DMS53 treated with DMSO at 0.1 percent for 48 hours (cell line): ENCODE measurements at regions not wholly inside any gene's neighbourhood (a gene's known extent, or its start where the extent isn't known, plus 50 kb on each side); places are given as distances from the start of the nearest gene placed in this dataset.
A peak's percentile ranks its signal among the peaks of the same experiment; 100 is the strongest.

Source experiments
- DNase-seq: peaks from one replicate; lab custom pipeline; 2025; ENCODE audit not compliant: unreplicated experiment; lab: John Stamatoyannopoulos, UW

DNA sequence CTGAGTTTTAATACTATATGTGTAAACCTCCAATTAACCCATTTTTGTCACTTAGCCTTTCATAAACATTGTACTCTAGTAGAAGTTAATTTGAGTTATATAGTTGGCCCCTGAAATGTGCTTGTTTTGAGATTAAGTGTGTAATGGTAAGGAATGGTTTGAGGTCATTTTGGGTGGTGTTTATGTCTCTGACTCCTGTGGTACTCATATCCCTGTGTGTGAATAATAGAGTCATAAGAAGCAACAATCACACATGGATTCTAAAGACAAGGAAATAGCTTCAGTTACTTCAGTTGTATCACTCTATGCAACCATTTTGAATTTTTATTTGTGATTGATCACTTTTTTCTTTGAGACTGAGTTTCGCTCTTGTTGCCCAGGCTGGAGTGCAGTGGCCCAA, 408.5 kb downstream of the MFSD1 start:
- DNase-seq, result no peak

DNA sequence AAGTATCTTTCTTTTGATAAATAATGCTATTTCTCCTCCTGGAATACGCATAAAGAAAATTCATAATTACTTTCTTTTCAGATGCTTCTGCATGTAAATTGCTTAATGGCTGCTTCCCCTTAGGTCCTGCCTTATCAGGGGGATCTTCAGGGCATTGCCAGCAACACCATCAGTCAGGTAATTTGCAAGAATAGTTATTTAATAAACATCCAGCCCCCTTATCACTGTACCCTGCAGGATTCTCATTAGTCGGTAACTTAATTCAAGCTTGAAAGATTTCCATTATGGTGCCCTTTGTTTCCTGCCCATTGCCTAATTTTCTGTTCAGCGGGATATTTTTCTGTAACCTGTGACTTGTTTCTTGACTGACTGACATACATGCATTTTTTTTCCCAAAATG, 414.5 kb downstream of the MFSD1 start:
- no peak for DNase-seq

DNA sequence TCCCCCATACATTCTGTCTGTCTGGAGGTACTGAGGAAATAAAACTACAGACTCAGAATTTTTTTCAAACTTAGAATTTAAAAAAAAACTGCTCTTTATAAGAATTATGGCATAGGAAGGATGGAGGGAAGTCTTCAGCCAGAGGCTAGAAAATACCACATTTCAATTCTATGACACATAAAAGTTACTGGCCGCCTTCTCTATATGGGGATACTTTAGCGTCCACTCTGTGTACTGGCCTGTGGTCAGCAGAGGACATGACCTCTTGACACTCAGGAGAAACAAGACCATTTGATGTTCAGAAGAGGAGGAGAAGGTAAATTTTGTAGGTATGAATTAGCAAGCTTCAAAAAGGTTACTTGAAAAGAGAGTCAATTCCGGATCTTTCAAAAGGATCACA, 417.4 kb downstream of the MFSD1 start:
- no peak for DNase-seq

- no peak for DNase-seq
These were observed 419.5 kb downstream of the MFSD1 start for GRCh38 chr3:159221335-159221734.

DNA sequence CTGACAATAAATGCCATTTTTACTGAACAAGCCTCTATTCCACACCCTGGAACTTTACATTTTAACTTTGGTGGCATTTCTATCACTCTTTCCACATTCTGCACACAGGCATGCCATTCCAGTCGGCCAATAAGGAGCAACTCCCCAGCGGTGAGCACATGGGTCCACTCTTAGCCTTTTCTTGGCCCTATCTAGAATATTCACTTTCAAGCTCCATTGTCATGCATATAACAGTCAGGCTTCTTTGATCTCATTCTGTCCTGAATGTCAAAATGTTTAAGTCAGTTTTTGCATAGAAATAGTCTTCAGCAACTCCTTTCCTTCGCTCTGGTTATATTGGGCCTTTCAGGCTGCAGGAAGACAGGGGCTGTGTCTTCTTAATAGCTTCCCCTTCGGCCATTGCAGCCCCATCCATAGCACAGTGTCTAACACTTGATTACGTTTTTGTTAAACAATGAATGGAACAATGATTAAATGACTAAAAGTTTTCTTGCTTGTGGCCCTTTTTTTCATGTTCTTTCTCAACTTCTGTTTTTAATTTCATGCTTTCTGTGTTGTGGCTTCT, 427.3 kb downstream of the MFSD1 start:
- no peak for DNase-seq

DNA sequence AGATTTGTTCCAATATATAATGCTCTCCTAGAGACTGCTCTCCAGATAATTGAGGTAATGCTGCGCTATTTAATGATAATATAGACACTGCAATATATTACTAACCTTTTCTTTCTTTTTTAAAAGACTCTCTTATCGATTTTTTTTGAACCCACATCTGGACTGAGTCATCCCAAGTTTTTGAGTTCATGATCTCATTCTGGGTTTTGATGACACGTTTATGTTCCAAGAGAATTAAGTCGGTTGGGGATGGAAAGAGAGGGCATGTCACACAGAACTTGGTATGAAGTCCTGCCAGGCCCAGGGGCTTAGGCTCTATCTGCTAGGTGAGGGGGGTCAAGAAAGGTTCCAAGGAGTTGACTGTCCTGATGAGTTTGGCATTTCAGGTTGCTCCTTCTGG, 431.1 kb downstream of the MFSD1 start:
- no peak for DNase-seq

DNA sequence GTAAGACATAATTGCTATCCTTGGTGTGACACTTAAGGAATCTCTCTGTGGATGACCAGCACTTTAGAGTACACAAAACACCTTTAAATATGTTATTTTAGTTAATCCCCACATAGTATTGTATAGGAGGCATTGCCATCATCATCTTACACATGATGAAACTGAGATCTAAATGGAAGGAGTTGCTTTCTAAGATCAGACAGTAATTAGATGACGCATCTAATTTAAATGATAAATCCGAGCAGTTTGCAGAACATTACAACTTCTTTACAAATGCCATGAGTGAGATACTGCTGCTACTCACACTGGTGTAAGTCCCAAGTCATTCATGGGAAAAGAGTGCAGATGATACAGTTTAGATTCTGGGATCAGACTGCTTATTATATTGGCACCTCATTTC, 431.9 kb downstream of the MFSD1 start:
- DNase-seq, result no peak

DNA sequence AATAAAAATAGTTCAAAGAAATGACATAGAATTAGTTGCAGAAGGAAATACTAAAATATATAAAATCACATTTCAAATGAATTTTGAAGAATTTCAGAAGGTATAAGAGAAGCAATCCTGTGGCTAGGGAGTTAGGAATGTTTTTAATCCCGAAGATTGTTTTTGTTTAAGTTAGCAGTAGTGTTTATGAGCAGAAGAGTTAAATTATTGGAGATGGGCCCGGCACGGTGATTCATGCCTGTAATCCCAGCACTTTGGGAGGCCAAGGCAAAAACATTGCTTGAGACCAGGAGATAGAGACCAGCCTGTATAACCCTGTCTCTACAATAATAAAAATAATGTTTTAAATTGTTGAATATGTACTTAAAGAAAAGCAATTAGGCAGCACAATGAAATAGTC, 432.5 kb downstream of the MFSD1 start:
- no peak for DNase-seq

GRCh38 chr3:159236321-159236720, 434.5 kb downstream of the MFSD1 start:
- DNase-seq, result no peak

DNA sequence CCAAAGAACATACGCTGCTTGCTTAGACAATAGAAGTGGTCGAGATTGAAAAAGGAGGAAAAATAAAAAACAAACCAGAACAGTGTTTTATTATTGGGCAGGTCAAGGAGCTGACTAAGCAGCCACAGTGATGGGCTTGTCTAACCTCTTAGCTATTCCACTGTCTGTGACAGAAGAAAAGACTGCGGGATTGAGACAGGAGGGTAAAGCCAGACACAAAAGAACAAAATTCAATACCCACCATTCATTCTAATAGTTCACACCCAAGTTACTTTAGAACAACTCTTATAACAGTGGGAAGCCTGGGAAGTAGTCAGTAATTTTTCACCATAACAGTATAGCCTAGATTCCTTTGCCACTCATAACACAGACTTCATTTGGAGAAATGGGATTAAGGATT, 435.4 kb downstream of the MFSD1 start:
- no peak for DNase-seq

DNA sequence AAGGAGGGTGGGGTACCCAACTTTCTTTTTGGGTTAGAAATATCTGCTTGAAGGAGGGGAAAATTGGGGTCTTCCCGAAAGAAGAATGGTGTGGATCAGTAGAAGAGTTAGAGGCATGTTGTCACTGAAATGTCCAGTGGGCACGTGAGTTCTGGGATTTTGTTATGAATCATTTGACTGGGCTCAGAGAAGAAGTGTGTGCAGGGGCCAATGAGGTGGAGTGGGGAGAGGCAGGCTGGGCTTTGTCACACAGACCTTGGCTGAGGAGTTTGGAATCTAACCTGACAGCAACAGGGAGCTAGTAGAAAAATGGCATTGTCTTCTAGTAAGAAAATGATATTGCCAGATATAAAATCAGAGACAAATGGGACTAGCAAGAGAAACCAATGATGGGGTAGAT, 436.8 kb downstream of the MFSD1 start:
- DNase-seq, result no peak

DNA sequence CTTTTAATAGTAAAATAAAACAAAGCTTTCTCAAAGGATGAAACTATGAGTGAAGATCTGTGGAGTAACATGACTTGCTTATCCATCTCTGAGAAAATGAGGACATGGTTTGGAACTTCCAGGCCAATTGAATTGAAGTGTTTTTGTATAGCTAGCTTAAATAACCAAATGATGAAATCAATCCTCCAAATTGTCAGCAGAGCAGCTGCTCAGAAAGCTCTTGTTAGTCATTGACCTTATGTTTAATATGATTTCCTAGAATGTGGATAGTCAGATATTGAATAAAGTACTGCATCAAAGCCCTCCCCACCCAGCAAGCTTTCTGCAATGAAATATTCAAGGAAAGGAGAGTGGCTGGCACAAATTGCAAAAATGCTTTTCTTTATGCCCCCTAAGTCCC, 437.2 kb downstream of the MFSD1 start:
- DNase-seq, result no peak

DNA sequence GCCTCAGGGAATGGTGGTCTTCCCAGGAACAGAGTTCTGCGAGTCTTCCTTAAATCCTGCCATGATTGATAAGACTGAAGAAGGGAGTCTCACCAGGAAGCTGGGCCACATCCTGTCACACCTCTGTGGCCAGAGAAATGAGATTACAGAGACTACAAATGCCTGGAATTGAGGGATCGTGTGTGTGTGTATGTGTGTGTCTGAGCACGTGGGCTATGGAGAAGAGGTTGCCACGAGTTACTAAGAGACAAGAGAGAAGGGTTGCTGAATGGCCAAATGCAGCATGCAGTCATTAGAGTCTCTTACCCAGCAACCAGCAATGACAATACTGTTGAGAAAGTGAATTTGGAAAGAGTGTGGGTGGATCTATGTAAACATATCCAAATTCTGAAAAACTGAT, 443.1 kb downstream of the MFSD1 start:
- no peak for DNase-seq

DNA sequence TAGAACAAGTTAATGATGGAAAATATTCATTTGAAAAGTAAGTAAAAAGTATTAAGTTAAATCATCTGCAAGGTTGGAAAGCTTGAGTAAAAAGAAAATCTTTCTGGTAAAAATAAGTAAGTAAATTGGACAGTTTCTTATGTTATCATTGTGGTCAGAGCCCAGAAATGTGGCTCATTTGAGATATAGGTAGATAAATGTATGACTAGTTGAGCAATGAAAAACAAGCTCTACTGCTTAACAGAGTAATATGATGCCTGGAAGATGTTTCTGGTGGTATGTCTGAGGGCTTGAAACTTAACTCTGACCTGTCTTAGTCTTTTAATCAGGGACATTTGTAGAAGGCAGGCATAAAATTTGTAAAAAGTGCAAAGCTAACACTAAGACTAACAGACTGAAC, 444.0 kb downstream of the MFSD1 start:
- no peak for DNase-seq

DNA sequence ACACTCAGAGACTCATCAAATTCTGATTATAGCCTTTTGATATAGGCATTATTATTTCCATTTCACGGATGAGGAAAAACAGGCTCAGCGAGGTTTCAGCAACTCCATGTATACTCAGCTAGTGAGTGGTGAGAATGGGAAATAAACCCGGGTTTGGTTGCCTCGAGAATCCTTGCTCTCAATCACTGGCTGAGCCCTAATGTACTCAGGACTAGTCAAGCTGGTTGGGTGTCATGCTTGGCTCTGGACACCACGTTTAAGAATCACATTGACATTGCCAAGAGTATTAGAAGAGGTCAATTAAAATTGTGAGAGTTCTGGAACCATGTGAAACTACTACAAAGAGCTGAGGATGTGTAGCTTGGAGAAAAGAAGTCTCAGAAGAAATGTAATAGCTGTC, 444.5 kb downstream of the MFSD1 start:
- DNase-seq, result no peak

DNA sequence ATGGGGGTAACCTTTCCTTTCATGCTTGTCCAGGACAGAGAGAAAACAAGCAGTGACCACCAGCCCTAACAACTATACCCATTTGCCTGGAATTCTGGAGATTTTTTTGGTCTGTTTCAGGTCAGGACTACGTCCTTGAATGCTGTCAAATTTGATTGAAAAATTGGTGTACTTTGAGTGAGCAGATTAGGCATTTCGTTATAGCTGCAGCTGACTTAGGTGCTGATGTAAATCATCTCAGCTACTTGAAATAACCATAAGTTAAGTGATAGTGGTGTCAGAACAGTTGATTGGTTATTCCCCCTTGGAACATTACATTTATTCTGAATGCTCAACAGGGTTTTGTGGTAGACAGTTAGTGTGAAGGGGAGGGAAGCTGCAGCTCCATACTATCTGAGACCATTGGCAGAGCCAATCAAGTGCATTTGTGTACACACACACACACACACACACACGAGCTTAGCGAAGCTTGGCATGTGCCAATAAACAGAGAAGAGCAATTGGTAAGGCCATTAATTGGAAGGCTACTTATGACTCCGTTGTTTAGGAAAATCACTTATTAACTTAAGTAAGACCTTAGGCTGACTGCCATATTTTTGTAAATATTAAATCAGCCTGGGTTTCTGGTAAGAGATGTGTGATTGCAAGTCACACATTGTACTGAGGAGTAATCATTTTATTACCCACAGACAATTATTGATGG, 447.8 kb downstream of the MFSD1 start:
- no peak for DNase-seq

- no peak for DNase-seq
These were observed 449.1 kb downstream of the MFSD1 start for GRCh38 chr3:159250961-159251360.

DNA sequence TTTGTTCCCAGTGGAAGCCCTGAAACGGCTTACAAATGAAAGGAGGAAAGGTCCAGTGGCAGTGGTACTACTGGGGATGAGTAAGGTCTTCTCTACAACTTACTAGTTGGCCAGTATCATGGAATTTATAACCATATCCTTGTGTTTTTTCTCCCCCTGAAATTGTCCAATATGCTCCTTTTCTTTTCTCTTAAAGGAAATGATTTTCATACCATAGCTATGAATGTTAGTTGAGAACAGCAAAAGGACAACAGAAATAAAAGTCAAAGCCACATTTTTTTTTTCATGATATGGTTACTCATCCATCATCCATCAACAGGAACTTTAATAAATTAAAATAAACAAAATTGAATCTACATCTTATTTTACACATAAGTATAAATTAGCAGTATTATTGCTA, 450.4 kb downstream of the MFSD1 start:
- DNase-seq, result no peak

GRCh38 chr3:159252772-159253384, 451.0 kb downstream of the MFSD1 start:
- peak; percentile 42 for DNase-seq

- DNase-seq, result no peak
These were observed 452.0 kb downstream of the MFSD1 start for GRCh38 chr3:159253860-159254259.

GRCh38 chr3:159257954-159258353, 456.1 kb downstream of the MFSD1 start:
- no peak for DNase-seq

DNA sequence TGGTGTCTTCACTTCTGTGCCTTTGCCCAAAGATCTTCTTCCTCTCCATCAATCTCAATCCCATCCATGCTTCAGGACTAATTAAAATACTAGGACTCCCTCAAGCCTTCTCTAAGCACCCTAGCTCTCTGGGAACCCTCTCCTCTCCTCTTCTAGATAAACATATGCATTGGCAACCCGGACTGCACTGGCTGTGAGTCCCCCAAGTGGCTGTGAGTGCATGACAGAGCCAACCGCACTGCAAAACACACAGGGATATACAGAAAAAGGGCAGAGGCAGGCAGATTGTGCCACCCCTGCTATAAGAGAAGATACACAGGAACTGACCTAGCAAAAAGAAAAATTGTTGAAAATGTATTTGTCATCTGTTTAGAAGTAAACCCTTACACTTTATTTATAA, 457.1 kb downstream of the MFSD1 start:
- DNase-seq, result no peak
